IPS DF 4.7 (cell line): ENCODE measurements at regions not wholly inside any gene's neighbourhood (a gene's known extent, or its start where the extent isn't known, plus 50 kb on each side); places are given as distances from the start of the nearest gene placed in this dataset.

Experiments
- DNase-seq: peaks from one replicate; pipeline ENCODE4 v3.0.0-alpha.2; 2013; ENCODE audit warnings: low spot score; ENCODE audit errors: extremely low read depth

DNA sequence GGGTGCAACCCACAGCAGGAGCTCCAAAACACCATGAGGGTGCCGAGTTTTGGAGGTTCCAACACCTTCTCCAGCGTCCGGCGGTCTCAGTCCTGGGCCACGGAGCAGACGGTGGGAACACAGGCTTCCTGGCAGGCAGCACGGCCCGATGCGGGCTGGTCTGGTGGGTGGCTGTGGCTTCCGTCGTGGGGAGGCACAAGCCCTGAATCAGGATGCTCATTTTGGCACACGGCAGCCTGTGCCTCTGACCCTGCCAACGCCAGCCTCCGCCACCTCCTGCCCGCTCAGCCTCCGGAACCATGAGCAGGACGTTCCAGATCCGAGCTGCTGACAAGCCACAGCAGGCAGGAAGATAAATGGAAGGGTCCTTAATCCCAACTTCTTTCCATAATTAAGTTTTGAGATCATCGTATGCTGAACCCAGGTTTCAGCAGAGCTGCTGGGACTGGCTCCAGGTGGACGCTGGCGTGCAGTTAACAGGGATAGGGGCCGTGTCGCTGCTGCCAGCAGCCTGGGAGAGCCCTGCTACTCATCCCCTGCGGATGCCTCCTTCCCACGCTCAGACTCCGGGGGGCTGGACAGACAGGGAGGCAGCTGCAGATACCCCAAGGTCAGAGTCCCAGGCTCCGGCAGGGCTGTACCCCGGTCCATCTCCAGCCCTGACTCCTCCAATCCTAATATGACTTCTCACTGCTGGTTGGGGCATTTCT, 136.6 kb downstream of the ENGASE start:
- DNase-seq = no peak

DNA sequence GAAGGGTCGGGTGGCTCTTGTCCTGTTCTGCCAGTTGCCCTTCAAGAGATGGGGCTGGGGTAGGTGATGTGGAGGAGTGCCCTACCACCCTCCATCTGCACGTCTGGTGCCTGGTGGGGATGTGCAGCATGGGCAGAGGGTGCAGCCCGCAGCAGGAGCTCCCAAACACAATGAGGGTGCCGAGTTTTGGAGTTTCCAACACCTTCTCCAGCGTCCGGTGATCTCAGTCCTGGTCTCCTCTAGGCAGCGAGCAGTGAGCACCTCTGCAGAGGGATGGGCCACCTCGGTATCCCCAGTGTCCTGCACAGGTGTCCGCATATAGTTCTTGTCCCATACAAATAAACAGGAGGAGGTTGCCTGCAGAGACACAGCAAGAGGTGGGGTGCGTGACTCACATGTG, 136.0 kb downstream of the ENGASE start:
- DNase-seq = no peak

DNA sequence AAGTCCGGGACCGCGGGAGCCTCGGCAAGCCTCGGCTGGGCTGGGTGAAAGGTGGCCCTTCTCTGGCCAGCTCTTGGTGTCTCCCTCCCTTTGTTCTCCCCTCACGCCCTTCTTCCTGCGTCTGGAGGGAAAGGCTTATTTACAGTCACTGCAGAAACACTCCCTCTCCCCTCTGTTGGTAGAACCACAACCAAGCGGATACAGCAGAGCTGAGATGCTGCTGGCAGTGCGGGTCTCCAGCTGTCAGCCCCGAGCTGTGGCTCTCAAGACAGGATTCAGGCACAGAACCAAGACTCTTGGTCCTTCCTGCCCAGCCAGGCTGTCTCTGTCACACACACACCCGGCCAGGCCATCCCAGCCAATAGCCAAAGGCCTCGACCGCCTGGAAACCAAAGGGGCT, 133.3 kb downstream of the ENGASE start:
- no peak for DNase-seq

DNA sequence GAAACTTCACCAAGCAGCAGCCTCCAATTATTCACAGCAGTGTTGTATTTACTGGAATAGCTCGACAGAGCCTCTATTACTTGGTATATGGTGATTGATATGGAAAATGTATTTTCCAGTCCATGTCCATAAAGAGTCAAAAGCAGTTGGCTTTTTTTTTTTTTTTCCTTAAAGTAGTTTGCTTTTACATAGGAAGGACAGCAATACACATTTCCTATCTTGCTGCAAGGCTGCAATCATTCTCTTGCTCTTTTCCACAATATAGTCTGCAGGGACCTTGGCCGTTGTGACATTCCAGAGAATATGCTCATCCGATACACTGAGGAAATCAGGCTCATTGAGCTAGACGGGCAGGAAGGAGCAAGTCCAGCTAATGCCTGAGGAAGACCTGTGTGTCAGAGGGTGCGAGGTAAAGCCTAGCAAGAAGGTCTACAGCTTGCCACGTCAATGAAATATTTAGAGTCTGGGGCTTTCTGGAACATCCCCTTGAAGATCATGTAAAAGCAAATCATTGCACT, 131.1 kb downstream of the ENGASE start:
- DNase-seq = no peak

DNA sequence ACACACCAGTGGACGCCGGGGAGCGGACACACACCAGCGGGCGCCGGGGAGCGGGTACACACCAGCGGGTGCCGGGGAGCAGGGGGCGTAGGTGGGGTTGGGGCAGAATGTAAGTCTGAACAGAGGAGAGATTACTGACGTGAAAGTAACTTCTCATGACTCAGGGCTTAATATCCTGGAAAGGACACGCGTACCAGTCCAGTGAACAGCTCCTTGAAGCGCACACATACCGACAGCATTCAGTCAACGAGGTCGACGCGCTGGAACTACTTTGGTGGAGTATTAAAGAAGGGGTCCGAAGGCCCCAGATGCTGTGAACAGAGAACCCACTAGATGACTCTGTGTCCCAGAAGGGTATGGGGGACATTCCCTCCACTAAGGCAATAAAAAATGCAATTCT, 129.6 kb downstream of the ENGASE start:
- DNase-seq = no peak

DNA sequence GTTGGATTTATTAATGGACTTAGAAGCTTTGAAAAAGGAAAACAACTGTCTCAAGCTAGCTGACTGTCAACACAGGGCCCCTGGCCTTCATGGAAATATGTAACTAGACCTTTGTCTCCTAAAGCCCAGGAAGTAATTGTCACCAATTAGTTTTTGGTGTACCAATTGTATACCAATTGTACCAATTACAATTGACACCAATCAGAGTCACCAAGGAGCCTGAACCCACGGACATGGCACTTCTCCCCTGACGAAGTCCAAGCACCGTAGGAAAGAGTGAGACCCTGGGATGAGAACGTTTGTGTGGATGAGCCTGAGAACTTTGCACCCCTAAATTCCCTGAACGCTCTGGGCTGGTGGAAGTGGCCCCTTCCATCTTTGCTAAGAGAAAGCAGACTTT, 129.0 kb downstream of the ENGASE start:
- no peak for DNase-seq

DNA sequence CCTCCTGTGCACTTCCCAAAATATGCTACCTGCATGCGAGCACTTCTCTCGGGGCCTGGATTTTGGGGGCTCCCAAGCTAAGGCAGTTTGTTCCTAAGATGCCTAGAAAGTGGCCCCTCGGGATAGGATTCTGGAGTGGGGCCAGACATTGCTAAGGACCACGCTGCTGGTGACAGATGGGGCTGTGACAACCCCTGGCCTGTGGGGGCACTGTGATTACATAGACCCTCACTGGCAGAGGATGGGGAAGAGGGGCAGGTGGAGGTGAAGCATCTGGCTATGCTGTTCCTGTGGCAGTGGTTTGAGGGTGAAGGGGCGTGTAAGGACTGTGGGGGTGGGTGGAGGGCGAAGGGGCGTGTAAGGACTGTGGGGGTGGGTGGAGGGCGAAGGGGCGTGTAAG, 128.4 kb downstream of the ENGASE start:
- DNase-seq = no peak

DNA sequence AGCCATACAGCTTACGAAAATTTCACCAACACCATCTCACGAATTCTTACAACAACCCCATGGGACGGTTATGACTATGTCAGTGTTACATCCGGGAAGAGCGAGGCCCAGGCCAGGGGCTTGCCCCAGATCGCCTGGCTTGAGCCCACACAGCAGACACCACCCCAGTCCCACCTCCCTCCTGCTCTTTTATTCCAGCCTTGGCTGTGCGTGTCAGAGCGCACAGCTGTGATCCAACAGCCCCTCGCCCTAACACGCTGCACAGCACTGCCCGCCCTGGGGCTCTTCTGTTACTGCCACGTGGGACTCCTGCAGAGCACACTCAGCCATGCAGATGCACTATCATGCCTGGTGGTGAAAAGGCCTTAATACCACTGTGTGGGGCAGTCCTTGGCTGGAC, 127.9 kb downstream of the ENGASE start:
- no peak for DNase-seq

DNA sequence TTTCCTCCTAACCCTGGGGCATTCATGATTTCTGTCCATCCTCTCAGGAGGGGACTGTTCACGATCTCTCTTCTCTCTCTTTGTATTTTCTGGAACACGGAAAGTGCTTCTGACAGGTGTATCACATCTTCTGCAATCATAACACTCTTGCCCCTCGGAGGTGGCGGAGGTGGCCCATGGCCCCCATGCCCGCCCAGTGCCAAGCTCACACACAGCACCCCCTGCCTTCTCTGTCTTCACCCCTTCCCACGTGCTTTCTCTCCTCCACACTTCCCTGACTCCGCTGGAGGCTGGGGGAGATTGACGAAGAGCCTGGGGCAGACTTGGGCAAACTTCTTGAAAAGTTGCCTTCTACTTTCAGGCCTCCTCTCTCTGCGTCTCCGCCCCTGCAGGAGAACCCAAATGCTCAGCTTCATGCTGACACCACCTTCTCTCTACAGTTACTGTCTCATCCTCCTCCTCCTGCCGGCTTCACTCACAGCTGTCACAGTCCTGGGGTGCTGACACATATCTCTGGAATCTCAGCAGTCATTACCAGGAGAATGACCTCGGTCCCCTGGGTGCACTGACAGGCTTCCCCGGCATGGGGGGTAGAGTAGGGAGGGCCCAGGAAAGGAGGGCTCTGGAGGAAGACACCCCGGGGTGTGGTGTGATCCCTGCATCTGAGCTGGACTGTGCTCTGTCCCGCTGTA, 127.1 kb downstream of the ENGASE start:
- DNase-seq = no peak

DNA sequence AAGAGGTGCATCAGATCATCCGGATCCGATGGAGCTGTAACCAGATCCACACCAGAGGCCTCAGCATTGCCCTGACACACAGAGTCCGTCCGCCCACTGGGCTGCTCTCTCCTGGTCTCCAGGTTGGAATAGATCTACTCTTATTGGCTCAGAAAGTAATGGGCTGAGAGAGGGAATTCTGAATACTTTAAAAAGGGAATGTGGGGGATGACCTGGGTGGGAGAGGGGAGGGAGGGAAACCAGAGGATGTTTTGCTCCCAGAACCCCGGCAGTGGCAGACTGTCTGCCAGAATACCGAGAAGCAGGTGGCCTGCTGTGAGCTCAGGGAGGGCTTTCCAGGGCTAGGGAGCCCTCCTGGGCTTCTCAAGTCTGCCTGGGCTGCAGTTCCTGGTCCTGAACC, 126.5 kb downstream of the ENGASE start:
- DNase-seq = no peak

DNA sequence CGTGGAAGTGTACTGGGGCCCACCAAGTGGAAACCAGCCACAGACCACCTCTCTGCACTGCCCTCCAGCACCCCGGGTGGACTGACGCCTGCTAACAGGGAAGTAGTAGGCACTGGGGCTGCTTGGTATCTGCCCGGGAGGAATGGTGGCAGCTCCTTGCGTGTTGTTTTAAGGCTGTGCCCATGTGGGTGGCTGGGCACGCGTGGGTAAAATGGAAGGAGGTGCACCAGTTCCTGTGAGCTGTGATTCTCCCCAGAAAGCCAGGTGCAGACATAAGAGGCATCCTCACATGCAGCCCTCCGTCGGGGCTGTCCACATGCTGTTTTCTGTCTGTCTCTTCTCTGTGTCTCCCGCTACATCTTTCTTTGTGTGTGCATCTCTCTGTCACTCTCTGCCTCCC, 122.3 kb downstream of the ENGASE start:
- no peak for DNase-seq

DNA sequence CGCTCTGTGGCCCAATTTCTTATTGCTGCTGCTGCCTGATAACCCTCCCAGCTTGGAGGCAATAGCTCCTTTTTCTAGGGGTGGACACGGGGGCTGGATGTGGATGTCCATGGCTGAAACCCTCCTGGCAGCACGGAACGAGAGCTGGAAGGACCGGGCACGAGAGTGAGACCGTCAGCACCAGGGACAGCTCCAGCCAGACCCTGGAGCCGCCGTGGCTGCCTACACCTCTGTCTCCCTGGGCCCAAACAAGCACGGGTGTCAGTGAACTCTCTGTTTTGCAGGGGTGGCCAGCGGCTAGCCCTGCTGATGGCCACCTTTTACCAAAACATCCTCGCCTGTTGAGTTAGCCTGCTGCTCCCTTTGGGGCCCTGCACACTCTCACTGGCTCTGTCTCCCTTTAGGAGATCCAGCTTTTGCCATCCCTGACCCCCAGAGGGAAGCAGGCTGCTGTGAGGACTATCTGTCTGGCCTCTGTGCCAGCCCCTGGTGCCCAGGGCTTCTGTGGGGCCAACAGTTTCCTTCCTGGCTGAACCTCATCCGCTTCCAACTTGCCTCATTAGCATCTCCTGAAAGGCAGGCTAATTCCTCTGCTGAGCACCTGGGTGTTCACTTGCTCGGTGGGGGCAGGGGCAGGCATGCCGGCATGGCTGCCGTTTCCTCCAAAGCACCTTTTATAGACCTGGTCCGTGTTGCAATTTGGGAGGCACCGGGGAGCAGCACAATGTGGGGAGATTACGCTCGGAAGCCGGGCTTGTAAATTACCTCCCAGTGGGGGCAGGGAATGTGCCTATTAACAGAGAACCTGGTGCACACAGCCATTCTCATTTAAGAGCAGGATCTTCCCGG, 118.1 kb downstream of the ENGASE start:
- DNase-seq = peak; percentile 81

DNA sequence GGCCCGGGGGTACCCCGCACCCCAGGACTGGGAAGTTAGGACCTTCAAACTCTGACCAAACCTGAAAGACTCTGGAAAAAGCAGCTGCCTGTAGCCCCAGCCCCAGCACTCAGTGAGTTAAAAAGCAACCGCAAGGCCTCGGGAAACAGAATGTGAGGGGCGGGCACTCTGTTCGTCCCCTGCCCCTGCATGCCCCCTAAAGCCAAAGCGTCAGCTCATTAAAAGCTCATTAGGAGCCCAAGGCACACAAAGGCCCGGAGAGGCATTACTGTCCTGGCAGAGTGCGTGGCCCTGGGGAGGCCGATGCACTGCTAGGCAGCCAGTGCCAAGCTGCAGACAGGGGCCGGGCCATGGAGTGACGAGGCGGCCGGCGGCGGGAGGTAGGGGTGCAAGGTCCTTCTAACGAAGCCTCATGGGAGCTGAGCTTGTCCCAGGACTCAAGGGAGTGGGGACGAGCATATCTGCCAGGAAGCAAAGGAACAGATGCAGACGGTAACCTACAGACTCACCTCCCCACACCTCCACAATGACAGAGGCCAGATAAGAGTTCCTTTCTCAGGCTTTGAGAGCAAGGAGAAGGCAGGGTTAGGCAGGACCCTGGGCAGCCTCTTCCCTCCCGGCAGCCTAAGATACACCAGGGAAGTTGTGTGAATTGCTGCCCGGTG, 116.8 kb downstream of the ENGASE start:
- DNase-seq = no peak

DNA sequence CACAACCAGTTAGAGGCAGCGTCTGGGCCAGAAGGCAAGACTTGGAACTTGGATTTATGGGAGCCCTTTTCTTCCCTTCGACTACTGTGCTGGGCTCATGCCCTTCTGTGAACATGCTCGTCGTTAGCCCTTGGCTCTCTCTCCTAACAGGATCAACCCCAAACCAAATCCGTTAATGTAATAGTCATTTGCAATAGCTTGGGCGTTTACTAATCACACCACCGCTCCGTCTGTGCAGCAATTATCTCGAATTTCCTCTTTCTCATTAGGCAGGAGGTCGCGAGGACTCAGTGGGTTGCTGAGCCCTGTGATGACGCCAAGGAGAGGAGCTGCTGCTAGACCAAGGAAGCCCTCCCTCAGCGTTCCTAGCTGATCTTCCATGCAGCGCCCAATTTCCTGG, 114.7 kb downstream of the ENGASE start:
- DNase-seq = no peak

DNA sequence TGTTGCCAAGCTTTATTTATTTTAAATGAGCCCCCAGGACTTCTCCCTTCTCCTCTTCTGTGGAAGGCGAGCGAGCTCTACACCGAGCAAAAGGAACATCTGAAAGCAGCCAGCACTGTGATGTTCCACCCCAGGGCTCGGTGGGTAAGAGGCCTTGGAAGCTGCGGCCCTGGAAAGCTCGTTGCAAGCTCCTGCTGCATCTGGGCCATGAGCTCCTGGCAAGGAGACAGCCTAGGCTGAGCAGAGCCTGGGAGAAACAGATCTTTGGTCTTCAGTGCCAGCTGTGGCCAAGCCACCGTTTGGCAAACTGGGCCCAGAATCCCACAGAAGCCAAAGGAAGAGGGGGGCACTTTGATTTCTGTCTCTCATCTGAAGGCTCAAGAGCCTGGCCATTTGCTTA, 114.1 kb downstream of the ENGASE start:
- DNase-seq = no peak

DNA sequence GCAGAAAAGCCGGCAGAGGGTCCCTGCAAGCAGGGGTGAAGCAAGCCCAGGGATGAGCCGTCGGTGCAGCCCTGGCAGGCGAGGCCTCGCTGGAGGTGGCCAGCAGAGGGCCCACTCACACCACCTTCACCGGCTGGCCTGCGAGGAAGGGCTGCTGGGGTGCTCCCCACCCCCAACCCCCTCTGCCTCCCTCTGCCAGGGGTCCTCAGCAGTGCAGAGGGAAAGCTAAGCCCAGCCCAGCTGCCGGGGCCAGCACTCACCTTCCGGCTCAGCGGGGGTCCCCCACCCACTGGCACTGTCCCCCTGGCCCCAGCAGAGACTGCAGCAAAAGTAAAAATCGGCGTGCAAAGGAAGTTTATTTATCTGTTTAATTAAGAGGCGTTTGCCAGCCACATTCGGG, 113.4 kb downstream of the ENGASE start:
- DNase-seq = no peak

DNA sequence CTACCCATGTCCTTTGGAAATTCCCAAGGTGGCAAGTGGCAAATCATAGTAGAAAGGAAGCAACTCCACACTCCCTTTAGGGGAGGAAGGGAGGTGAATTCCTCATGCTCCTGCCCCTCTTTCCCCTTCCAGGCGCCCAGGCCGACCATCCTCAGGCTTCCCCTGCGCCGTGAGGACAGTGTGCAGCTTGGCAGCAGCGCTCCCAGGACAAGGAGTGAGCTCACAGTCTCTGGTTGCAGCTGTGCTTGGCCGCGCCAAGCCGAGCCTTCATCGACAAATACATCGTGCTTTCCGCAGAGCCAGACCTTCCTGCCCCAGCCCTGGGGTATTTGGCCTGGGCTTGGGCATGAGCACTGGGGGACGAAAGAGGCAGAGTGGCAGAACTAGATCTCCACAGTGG, 112.6 kb downstream of the ENGASE start:
- DNase-seq = no peak

DNA sequence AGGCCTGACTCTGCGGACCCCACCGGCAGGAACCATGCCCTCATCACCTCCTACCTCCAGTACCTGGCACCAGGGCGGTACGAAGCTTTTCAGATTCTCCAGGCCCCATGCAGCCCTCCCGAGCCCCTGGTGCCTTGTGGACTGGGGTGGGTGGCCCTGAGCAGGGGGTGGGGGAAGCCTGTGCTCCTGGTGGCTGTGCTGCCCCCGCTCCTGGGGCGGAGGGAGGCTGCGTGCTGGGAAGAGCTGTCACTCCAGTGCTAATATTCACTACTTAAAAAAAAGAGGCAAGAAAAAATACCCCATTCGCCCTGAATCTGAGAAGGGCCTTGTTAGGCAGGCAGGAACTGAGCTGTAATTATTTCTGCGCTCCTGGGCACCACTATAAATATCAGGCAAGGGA, 111.8 kb downstream of the ENGASE start:
- no peak for DNase-seq

DNA sequence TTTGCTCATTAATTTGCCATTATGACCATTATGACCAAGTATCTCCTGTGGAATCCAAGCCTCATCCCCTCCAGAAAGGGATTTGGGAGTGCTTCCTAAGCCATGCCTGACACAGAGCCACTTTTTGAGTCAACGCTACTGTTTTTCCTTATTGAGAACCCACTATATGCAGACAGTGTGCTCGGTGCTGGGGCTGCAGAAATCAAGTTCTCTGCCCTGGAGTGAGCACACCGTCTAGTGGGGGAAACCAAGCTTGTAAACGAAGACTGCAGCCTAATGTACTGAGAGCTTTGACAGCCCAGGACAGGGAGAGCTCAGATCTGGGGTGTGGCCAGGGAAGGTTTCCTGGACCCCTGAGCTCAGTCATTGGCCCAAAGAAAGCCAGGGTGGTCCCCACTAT, 111.0 kb downstream of the ENGASE start:
- no peak for DNase-seq

DNA sequence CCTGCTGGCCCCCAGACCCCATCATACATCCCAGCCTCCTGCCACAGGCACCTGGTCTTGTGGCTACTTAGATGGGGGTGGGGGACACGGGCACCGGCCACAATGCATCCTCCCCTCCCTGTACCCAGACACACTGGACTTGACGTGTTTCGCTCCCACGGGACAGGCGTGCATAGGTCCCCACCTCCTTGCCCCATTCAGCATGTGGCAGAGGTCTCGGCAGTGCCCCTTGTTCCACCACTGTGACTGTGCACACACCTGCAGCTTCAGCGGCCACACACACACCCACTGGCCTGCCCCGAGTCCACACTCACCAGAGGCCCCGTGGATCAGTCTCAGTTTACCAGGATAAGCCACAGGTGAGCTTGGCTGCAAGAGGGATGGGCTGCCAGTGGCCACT, 109.6 kb downstream of the ENGASE start:
- no peak for DNase-seq

DNA sequence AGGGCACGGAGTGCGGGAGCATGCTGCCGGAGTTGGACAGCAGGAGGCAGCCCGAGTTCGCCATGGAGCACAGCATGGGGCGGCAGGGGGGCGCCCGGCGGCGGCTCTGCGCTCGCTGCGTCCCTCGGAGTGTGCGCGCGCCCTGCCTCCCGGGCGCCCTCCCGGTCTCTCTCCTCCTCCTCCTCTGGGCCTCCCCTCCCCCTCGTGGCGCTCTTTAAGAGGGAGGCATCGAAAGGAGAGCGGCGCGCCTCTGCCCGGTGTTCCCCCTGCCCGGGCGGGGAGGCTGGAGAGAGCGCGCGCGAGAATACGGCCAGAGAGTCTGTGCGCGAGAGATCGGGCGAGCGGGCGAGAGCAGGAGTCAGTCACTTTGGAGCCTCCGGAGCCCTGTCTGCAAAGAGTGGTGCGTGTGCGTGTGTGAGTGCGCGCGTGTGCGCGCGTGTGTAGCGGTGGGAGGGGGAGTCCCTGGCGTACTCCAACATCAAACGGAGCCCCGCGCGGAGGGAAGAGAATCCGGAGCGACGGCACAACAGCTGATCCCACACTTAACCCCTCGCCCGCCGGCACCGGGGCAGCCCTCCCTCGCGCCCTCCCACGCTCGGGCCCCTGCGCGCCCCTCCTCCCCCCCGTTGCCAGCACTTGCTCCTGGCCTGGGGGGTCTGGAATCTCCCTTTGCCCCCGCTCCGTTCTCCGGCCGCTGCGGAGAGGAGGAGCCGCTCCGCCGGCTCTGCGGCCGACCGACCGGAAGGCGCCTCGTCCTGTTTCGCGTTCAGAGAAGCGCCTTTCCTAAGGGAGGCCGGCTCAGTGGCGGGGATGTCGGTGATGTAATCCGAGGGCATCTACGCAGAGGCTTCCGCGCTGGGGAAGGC, 108.9 kb downstream of the ENGASE start:
- no peak for DNase-seq
